Mesothelial cell of epicardium (in vitro differentiated cells): ENCODE measurements at regions not wholly inside any gene's neighbourhood (a gene's known extent, or its start where the extent isn't known, plus 50 kb on each side); places are given as distances from the start of the nearest gene placed in this dataset.
"Not testable (repeated sequence)": the region's sequence is repeated elsewhere in the genome, so short reads cannot be mapped to it uniquely, and the experiment has no call there.

ENCODE experiments used
- DNase-seq, 2 experiments: peaks; one replicate each; pipeline ENCODE4 v3.0.0; 2021; ENCODE audit warnings: low spot score in 2 of 2; ENCODE audit not compliant: unreplicated experiment in 2 of 2
- H3K27ac Mint-ChIP-seq: 2 replicates; pipeline ENCODE4 v1.8.0; 2021; ENCODE audit warnings: mixed read lengths
- H3K27me3 Mint-ChIP-seq: 2 replicates; pipeline ENCODE4 v1.8.0; 2021; ENCODE audit warnings: low read depth, mixed read lengths
- H3K36me3 Mint-ChIP-seq: 2 replicates; pipeline ENCODE4 v1.8.0; 2021; ENCODE audit warnings: mixed read lengths
- H3K4me1 Mint-ChIP-seq: 2 replicates; pipeline ENCODE4 v1.8.0; 2021; ENCODE audit warnings: mixed read lengths
- H3K4me3 Mint-ChIP-seq: 2 replicates; pipeline ENCODE4 v1.8.0; 2021; ENCODE audit warnings: mild to moderate bottlenecking, moderate library complexity, mixed read lengths
- H3K9me3 Mint-ChIP-seq: 2 replicates; pipeline ENCODE4 v1.8.0; 2021; ENCODE audit warnings: mixed read lengths
- CTCF ChIP-seq: fragments of 200-600 bp; sonication (generic); IDR thresholded peaks from one replicate; pipeline ENCODE4 v1.5.0; 2021; ENCODE audit warnings: antibody characterized with exemption; ENCODE audit not compliant: unreplicated experiment

GRCh38 chr5:25707093-25707492, 1062.3 kb upstream of the CDH10 start:
- no peaks in the 10 kb centered on the region for H3K36me3 Mint-ChIP-seq
- H3K4me1 Mint-ChIP-seq: no peaks in the 10 kb centered on the region
- DNase-seq: no peak
- H3K4me3 Mint-ChIP-seq: no peak overlapping the region
- TF ChIP-seq CTCF: no peak
- H3K27ac Mint-ChIP-seq: no peak overlapping the region
- no peaks in the 10 kb centered on the region for H3K27me3 Mint-ChIP-seq
- no peaks in the 10 kb centered on the region for H3K9me3 Mint-ChIP-seq

GRCh38 chr5:25701936-25702335, 1057.2 kb upstream of the CDH10 start:
- Mint-ChIP-seq H3K4me1 (no peaks in the 10 kb centered on the region), H3K27me3 (no peaks in the 10 kb centered on the region), H3K9me3 (no peaks in the 10 kb centered on the region), H3K4me3 (no peak overlapping the region), H3K36me3 (no peaks in the 10 kb centered on the region), H3K27ac (no peak overlapping the region)
- no peak for DNase-seq
- TF ChIP-seq CTCF: no peak

- H3K27ac Mint-ChIP-seq: no peak overlapping the region
- no peaks in the 10 kb centered on the region for H3K4me1 Mint-ChIP-seq
- no peaks in the 10 kb centered on the region for H3K9me3 Mint-ChIP-seq
- no peak overlapping the region for H3K4me3 Mint-ChIP-seq
- H3K27me3 Mint-ChIP-seq: no peaks in the 10 kb centered on the region
- no peak for DNase-seq
- no peaks in the 10 kb centered on the region for H3K36me3 Mint-ChIP-seq
- no peak for TF ChIP-seq CTCF
These were observed 1050.0 kb upstream of the CDH10 start for GRCh38 chr5:25694801-25695200.

- TF ChIP-seq CTCF: no peak
- no peak for DNase-seq
- Mint-ChIP-seq H3K4me1 (no peaks in the 10 kb centered on the region), H3K4me3 (no peak overlapping the region), H3K27ac (no peak overlapping the region), H3K9me3 (no peaks in the 10 kb centered on the region), H3K27me3 (no peaks in the 10 kb centered on the region), H3K36me3 (no peaks in the 10 kb centered on the region)
These were observed 1043.4 kb upstream of the CDH10 start for GRCh38 chr5:25688156-25688555.

GRCh38 chr5:25669645-25670401, 1025.0 kb upstream of the CDH10 start:
- Mint-ChIP-seq H3K36me3 (no peaks in the 10 kb centered on the region), H3K27me3 (no peaks in the 10 kb centered on the region), H3K4me3 (no peak overlapping the region), H3K9me3 (no peaks in the 10 kb centered on the region), H3K27ac (no peak overlapping the region), H3K4me1 (no peaks in the 10 kb centered on the region)
- no peak for DNase-seq
- no peak for TF ChIP-seq CTCF

GRCh38 chr5:25662610-25663009, 1017.8 kb upstream of the CDH10 start:
- TF ChIP-seq CTCF: no peak
- Mint-ChIP-seq H3K9me3 (peaks cover 12% of the 10 kb centered on the region), H3K27ac (no peak overlapping the region), H3K36me3 (no peaks in the 10 kb centered on the region), H3K27me3 (no peaks in the 10 kb centered on the region), H3K4me1 (no peaks in the 10 kb centered on the region), H3K4me3 (no peak overlapping the region)
- no peak for DNase-seq

GRCh38 chr5:25650316-25650715, 1005.5 kb upstream of the CDH10 start:
- not testable (repeated sequence) for H3K27me3 Mint-ChIP-seq, H3K4me3 Mint-ChIP-seq, H3K36me3 Mint-ChIP-seq, H3K4me1 Mint-ChIP-seq, DNase-seq, H3K27ac Mint-ChIP-seq
- peaks cover 24% of the 10 kb centered on the region for H3K9me3 Mint-ChIP-seq
